Dermis blood vessel endothelial cell (primary cell): ENCODE measurements at regions not wholly inside any gene's neighbourhood (a gene's known extent, or its start where the extent isn't known, plus 50 kb on each side); places are given as distances from the start of the nearest gene placed in this dataset.

Experiments
- DNase-seq: peaks from one replicate; pipeline ENCODE4 v3.0.0; 2010

GRCh38 chr10:128864554-128865295, 602.3 kb upstream of the MGMT start:
- no peak for DNase-seq

- no peak for DNase-seq
Observed at GRCh38 chr10:128865436-128866195, 601.4 kb upstream of the MGMT start.

- DNase-seq = no peak
Observed at GRCh38 chr10:128866551-128866950, 600.5 kb upstream of the MGMT start.

GRCh38 chr10:128867210-128867609, 599.8 kb upstream of the MGMT start:
- DNase-seq = no peak

- no peak for DNase-seq
Observed at GRCh38 chr10:128867819-128868218, 599.2 kb upstream of the MGMT start.

GRCh38 chr10:128868481-128868880, 598.6 kb upstream of the MGMT start:
- no peak for DNase-seq

- no peak for DNase-seq
Observed at GRCh38 chr10:128869101-128869749, 597.8 kb upstream of the MGMT start.

- DNase-seq = no peak
Observed at GRCh38 chr10:128870830-128871597, 596.0 kb upstream of the MGMT start.

- no peak for DNase-seq
Observed at GRCh38 chr10:128871671-128872231, 595.3 kb upstream of the MGMT start.

- DNase-seq = no peak
Observed at GRCh38 chr10:128873411-128874054, 593.5 kb upstream of the MGMT start.

GRCh38 chr10:128874331-128874730, 592.7 kb upstream of the MGMT start:
- DNase-seq = no peak

- DNase-seq = no peak
Observed at GRCh38 chr10:128875030-128875744, 591.9 kb upstream of the MGMT start.

- DNase-seq = no peak
Observed at GRCh38 chr10:128875956-128876736, 590.9 kb upstream of the MGMT start.

- DNase-seq = no peak
Observed at GRCh38 chr10:128877141-128877540, 589.9 kb upstream of the MGMT start.

GRCh38 chr10:128877936-128878335, 589.1 kb upstream of the MGMT start:
- no peak for DNase-seq

- DNase-seq = no peak
Observed at GRCh38 chr10:128879030-128879429, 588.0 kb upstream of the MGMT start.

- no peak for DNase-seq
Observed at GRCh38 chr10:128879441-128880140, 587.5 kb upstream of the MGMT start.

- no peak for DNase-seq
Observed at GRCh38 chr10:128880159-128880725, 586.8 kb upstream of the MGMT start.

- no peak for DNase-seq
Observed at GRCh38 chr10:128881086-128881485, 586.0 kb upstream of the MGMT start.
